Amygdala (tissue), 56 donors: ENCODE measurements at regions not wholly inside any gene's neighbourhood (a gene's known extent, or its start where the extent isn't known, plus 50 kb on each side); places are given as distances from the start of the nearest gene placed in this dataset.
A peak's percentile ranks its signal among the peaks of the same experiment; 100 is the strongest.
"Not testable (repeated sequence)": the region's sequence is repeated elsewhere in the genome, so short reads cannot be mapped to it uniquely, and the experiment has no call there.

Source experiments
- DNase-seq, 56 donors: peaks; one replicate each; lab custom pipeline; 2025; lab: John Stamatoyannopoulos, UW

- no peak for DNase-seq
Measured at GRCh38 chr2:190742431-190742830, 93.5 kb downstream of the NAB1 start.

- DNase-seq: peak in 1 of 56 donors; percentile 53
Measured at GRCh38 chr2:190744041-190744440, 95.2 kb downstream of the NAB1 start.

- DNase-seq: no peak
Measured at GRCh38 chr2:190746971-190747761, 98.3 kb downstream of the NAB1 start.

GRCh38 chr2:190748966-190749365 is 100.1 kb downstream of the NAB1 start:
- DNase-seq: no peak

GRCh38 chr2:190755772-190756415 is 107.0 kb downstream of the NAB1 start:
- no peak for DNase-seq

- DNase-seq: no peak
Measured at GRCh38 chr2:190759749-190760213, 110.9 kb downstream of the NAB1 start.

- not testable (repeated sequence) for DNase-seq
Measured at GRCh38 chr2:190760353-190761150, 111.7 kb downstream of the NAB1 start.

GRCh38 chr2:190761216-190761615 is 112.3 kb downstream of the NAB1 start:
- DNase-seq: peak in 1 of 56 donors; percentile 4

GRCh38 chr2:190762566-190762965 is 113.7 kb downstream of the NAB1 start:
- no peak for DNase-seq

GRCh38 chr2:190763100-190763499 is 114.2 kb downstream of the NAB1 start:
- no peak for DNase-seq

- DNase-seq: peak in 1 of 56 donors; percentile 16
Measured at GRCh38 chr2:190763901-190764514, 115.1 kb downstream of the NAB1 start.

GRCh38 chr2:190765386-190766173 is 115.0 kb upstream of the GLS start:
- DNase-seq: no peak

- no peak for DNase-seq
Measured at GRCh38 chr2:190766174-190766572, 114.4 kb upstream of the GLS start.

- DNase-seq: no peak
Measured at GRCh38 chr2:190766595-190766994, 114.0 kb upstream of the GLS start.

- DNase-seq: no peak
Measured at GRCh38 chr2:190767821-190768220, 112.8 kb upstream of the GLS start.

- no peak for DNase-seq
Measured at GRCh38 chr2:190769258-190769657, 111.4 kb upstream of the GLS start.

GRCh38 chr2:190771726-190772125 is 108.9 kb upstream of the GLS start:
- DNase-seq: no peak

GRCh38 chr2:190780594-190780993 is 100.0 kb upstream of the GLS start:
- DNase-seq: no peak

GRCh38 chr2:190781604-190782198 is 98.9 kb upstream of the GLS start:
- peak in 2 of 56 donors; percentile 6 to 16 for DNase-seq
